Uterus (tissue), 2 donors: ENCODE measurements at regions not wholly inside any gene's neighbourhood (a gene's known extent, or its start where the extent isn't known, plus 50 kb on each side); places are given as distances from the start of the nearest gene placed in this dataset.

Experiments used
- CTCF ChIP-seq, 4 experiments: fragments of 200-600 bp in 2 of 4; fragments of 450-650 bp in 2 of 4; sonication (generic) in 2 of 4; IDR thresholded peaks; one replicate each; pipeline ENCODE4 v1.5.1; 2016 to 2019; ENCODE audit warnings: antibody characterized with exemption in 4 of 4, mild to moderate bottlenecking in 2 of 4, moderate library complexity in 1 of 4
- POLR2A ChIP-seq, 2 donors: fragments of 450-650 bp; IDR thresholded peaks; one replicate each; pipeline ENCODE4 v1.6.1; 2016; ENCODE audit warnings: antibody characterized with exemption in 2 of 2, mild to moderate bottlenecking in 1 of 2, moderate library complexity in 1 of 2

- TF ChIP-seq CTCF (IDR thresholded peaks at IDR 0.05): no peak
- TF ChIP-seq POLR2A (IDR thresholded peaks at IDR 0.05): no peak
These were observed 72.7 kb downstream of the RPE65 start for GRCh38 chr1:68377098-68377497.
